ENCODE measurements at regions not wholly inside any gene's neighbourhood (a gene's known extent, or its start where the extent isn't known, plus 50 kb on each side); places are given as distances from the start of the nearest gene placed in this dataset.

- TF ChIP-seq CTCF (IDR thresholded peaks at IDR 0.05 in 4 of 5, conservative IDR thresholded peaks at IDR 0.05 in 1 of 5) (no peak), POLR2A (IDR thresholded peaks at IDR 0.05) (no peak)
These were observed 130.3 kb downstream of the DAD1 start for GRCh38 chr14:22458737-22459136.
